ENCODE measurements at regions not wholly inside any gene's neighbourhood (a gene's known extent, or its start where the extent isn't known, plus 50 kb on each side); places are given as distances from the start of the nearest gene placed in this dataset.

- no peaks in the 10 kb centered on the region for H3K36me3 Mint-ChIP-seq (ENCODE audit: low read depth)
- H3K27ac Mint-ChIP-seq: no peak overlapping the region
- no peak for DNase-seq (ENCODE audit: low spot score)
- H3K4me3 Mint-ChIP-seq: no peak overlapping the region
- peaks cover 7% of the 10 kb centered on the region for H3K9me3 Mint-ChIP-seq
- no peaks in the 10 kb centered on the region for H3K4me1 Mint-ChIP-seq (ENCODE audit: low read depth)
- intact Hi-C loops (cut with micrococcal nuclease): no loop called here
- H3K27me3 Mint-ChIP-seq (ENCODE audit: insufficient read depth): no peaks in the 10 kb centered on the region
Measured at GRCh38 chr1:239049571-239049970, 336.8 kb upstream of the CHRM3 start.

GRCh38 chr1:239044829-239045228, 341.5 kb upstream of the CHRM3 start:
- intact Hi-C loops (cut with micrococcal nuclease): no loop called here
- Mint-ChIP-seq H3K4me3 (no peak overlapping the region), H3K9me3 (no peaks in the 10 kb centered on the region), H3K4me1 (ENCODE audit: low read depth) (no peaks in the 10 kb centered on the region), H3K27ac (no peak overlapping the region), H3K27me3 (ENCODE audit: insufficient read depth) (no peaks in the 10 kb centered on the region), H3K36me3 (ENCODE audit: low read depth) (no peaks in the 10 kb centered on the region)
- no peak for DNase-seq (ENCODE audit: low spot score)

GRCh38 chr1:239040523-239040922, 345.8 kb upstream of the CHRM3 start:
- no peak for DNase-seq (ENCODE audit: low spot score)
- Mint-ChIP-seq H3K4me3 (no peak overlapping the region), H3K36me3 (ENCODE audit: low read depth) (no peaks in the 10 kb centered on the region), H3K4me1 (ENCODE audit: low read depth) (no peaks in the 10 kb centered on the region), H3K9me3 (no peaks in the 10 kb centered on the region), H3K27me3 (ENCODE audit: insufficient read depth) (no peaks in the 10 kb centered on the region), H3K27ac (no peak overlapping the region)
- intact Hi-C loops (cut with micrococcal nuclease): no loop called here

- H3K4me3 Mint-ChIP-seq: no peak overlapping the region
- intact Hi-C loops (cut with micrococcal nuclease): no loop called here
- H3K36me3 Mint-ChIP-seq (ENCODE audit: low read depth): no peaks in the 10 kb centered on the region
- no peak for DNase-seq (ENCODE audit: low spot score)
- no peaks in the 10 kb centered on the region for H3K4me1 Mint-ChIP-seq (ENCODE audit: low read depth)
- H3K9me3 Mint-ChIP-seq: peaks cover 4% of the 10 kb centered on the region
- H3K27ac Mint-ChIP-seq: no peak overlapping the region
- H3K27me3 Mint-ChIP-seq (ENCODE audit: insufficient read depth): no peaks in the 10 kb centered on the region
Measured at GRCh38 chr1:239031310-239031709, 355.1 kb upstream of the CHRM3 start.

GRCh38 chr1:239025997-239026694, 360.2 kb upstream of the CHRM3 start:
- no peaks in the 10 kb centered on the region for H3K36me3 Mint-ChIP-seq (ENCODE audit: low read depth)
- H3K9me3 Mint-ChIP-seq: peaks cover 7% of the 10 kb centered on the region
- no peak overlapping the region for H3K27ac Mint-ChIP-seq
- H3K27me3 Mint-ChIP-seq (ENCODE audit: insufficient read depth): no peaks in the 10 kb centered on the region
- H3K4me1 Mint-ChIP-seq (ENCODE audit: low read depth): no peaks in the 10 kb centered on the region
- no peak overlapping the region for H3K4me3 Mint-ChIP-seq
- intact Hi-C loops (cut with micrococcal nuclease): no loop called here
- DNase-seq (ENCODE audit: low spot score): no peak

- intact Hi-C loops (cut with micrococcal nuclease): no loop called here
- no peak overlapping the region for H3K4me3 Mint-ChIP-seq
- DNase-seq (ENCODE audit: low spot score): no peak
- no peaks in the 10 kb centered on the region for H3K4me1 Mint-ChIP-seq (ENCODE audit: low read depth)
- H3K27me3 Mint-ChIP-seq (ENCODE audit: insufficient read depth): no peaks in the 10 kb centered on the region
- no peaks in the 10 kb centered on the region for H3K36me3 Mint-ChIP-seq (ENCODE audit: low read depth)
- H3K9me3 Mint-ChIP-seq: peaks cover 3% of the 10 kb centered on the region
- no peak overlapping the region for H3K27ac Mint-ChIP-seq
Measured at GRCh38 chr1:239025223-239025622, 361.1 kb upstream of the CHRM3 start.

- Mint-ChIP-seq H3K4me1 (ENCODE audit: low read depth) (no peaks in the 10 kb centered on the region), H3K27me3 (ENCODE audit: insufficient read depth) (no peaks in the 10 kb centered on the region), H3K36me3 (ENCODE audit: low read depth) (no peaks in the 10 kb centered on the region), H3K4me3 (no peak overlapping the region), H3K9me3 (peaks cover 3% of the 10 kb centered on the region), H3K27ac (no peak overlapping the region)
- intact Hi-C loops (cut with micrococcal nuclease): no loop called here
- no peak for DNase-seq (ENCODE audit: low spot score)
Measured at GRCh38 chr1:239023732-239024360, 362.5 kb upstream of the CHRM3 start.

GRCh38 chr1:239016337-239016736, 370.0 kb upstream of the CHRM3 start:
- no peaks in the 10 kb centered on the region for H3K9me3 Mint-ChIP-seq
- H3K27me3 Mint-ChIP-seq (ENCODE audit: insufficient read depth): no peaks in the 10 kb centered on the region
- H3K36me3 Mint-ChIP-seq (ENCODE audit: low read depth): no peaks in the 10 kb centered on the region
- DNase-seq (ENCODE audit: low spot score): no peak
- H3K27ac Mint-ChIP-seq: no peak overlapping the region
- no peak overlapping the region for H3K4me3 Mint-ChIP-seq
- intact Hi-C loops (cut with micrococcal nuclease): no loop called here
- H3K4me1 Mint-ChIP-seq (ENCODE audit: low read depth): no peaks in the 10 kb centered on the region

GRCh38 chr1:239011382-239011781, 375.0 kb upstream of the CHRM3 start:
- Mint-ChIP-seq H3K4me1 (ENCODE audit: low read depth) (no peaks in the 10 kb centered on the region), H3K27ac (no peak overlapping the region), H3K27me3 (ENCODE audit: insufficient read depth) (no peaks in the 10 kb centered on the region), H3K9me3 (no peaks in the 10 kb centered on the region), H3K4me3 (no peak overlapping the region), H3K36me3 (ENCODE audit: low read depth) (no peaks in the 10 kb centered on the region)
- intact Hi-C loops (cut with micrococcal nuclease): no loop called here
- no peak for DNase-seq (ENCODE audit: low spot score)

GRCh38 chr1:239008568-239008967, 377.8 kb upstream of the CHRM3 start:
- no peaks in the 10 kb centered on the region for H3K36me3 Mint-ChIP-seq (ENCODE audit: low read depth)
- H3K9me3 Mint-ChIP-seq: no peaks in the 10 kb centered on the region
- no peak overlapping the region for H3K4me3 Mint-ChIP-seq
- H3K27ac Mint-ChIP-seq: no peak overlapping the region
- intact Hi-C loops (cut with micrococcal nuclease): no loop called here
- H3K4me1 Mint-ChIP-seq (ENCODE audit: low read depth): no peaks in the 10 kb centered on the region
- no peak for DNase-seq (ENCODE audit: low spot score)
- H3K27me3 Mint-ChIP-seq (ENCODE audit: insufficient read depth): no peaks in the 10 kb centered on the region

- DNase-seq (ENCODE audit: low spot score): no peak
- intact Hi-C loops (cut with micrococcal nuclease): no loop called here
- no peaks in the 10 kb centered on the region for H3K4me1 Mint-ChIP-seq (ENCODE audit: low read depth)
- H3K4me3 Mint-ChIP-seq: no peak overlapping the region
- no peaks in the 10 kb centered on the region for H3K36me3 Mint-ChIP-seq (ENCODE audit: low read depth)
- no peaks in the 10 kb centered on the region for H3K9me3 Mint-ChIP-seq
- no peak overlapping the region for H3K27ac Mint-ChIP-seq
- H3K27me3 Mint-ChIP-seq (ENCODE audit: insufficient read depth): no peaks in the 10 kb centered on the region
Measured at GRCh38 chr1:239006276-239006675, 380.1 kb upstream of the CHRM3 start.

- no peaks in the 10 kb centered on the region for H3K27me3 Mint-ChIP-seq (ENCODE audit: insufficient read depth)
- H3K27ac Mint-ChIP-seq: no peak overlapping the region
- no peaks in the 10 kb centered on the region for H3K4me1 Mint-ChIP-seq (ENCODE audit: low read depth)
- no peaks in the 10 kb centered on the region for H3K9me3 Mint-ChIP-seq
- no peak for DNase-seq (ENCODE audit: low spot score)
- no peaks in the 10 kb centered on the region for H3K36me3 Mint-ChIP-seq (ENCODE audit: low read depth)
- no peak overlapping the region for H3K4me3 Mint-ChIP-seq
- intact Hi-C loops (cut with micrococcal nuclease): no loop called here
Measured at GRCh38 chr1:238999944-239000343, 386.4 kb upstream of the CHRM3 start.

GRCh38 chr1:238998577-238998976, 387.8 kb upstream of the CHRM3 start:
- Mint-ChIP-seq H3K27ac (no peak overlapping the region), H3K9me3 (no peaks in the 10 kb centered on the region), H3K36me3 (ENCODE audit: low read depth) (no peaks in the 10 kb centered on the region), H3K4me3 (no peak overlapping the region), H3K27me3 (ENCODE audit: insufficient read depth) (no peaks in the 10 kb centered on the region), H3K4me1 (ENCODE audit: low read depth) (no peaks in the 10 kb centered on the region)
- intact Hi-C loops (cut with micrococcal nuclease): no loop called here
- DNase-seq (ENCODE audit: low spot score): no peak
